C4-2B (cell line): ENCODE measurements at regions not wholly inside any gene's neighbourhood (a gene's known extent, or its start where the extent isn't known, plus 50 kb on each side); places are given as distances from the start of the nearest gene placed in this dataset.

Experiments
- CTCF ChIP-seq: fragments of 450-650 bp; conservative IDR thresholded peaks from 2 replicates; pipeline ENCODE4 v1.5.1; 2017; ENCODE audit warnings: mild to moderate bottlenecking
- ZFX ChIP-seq: fragments of 450-650 bp; IDR thresholded peaks from 2 replicates; pipeline ENCODE4 v1.6.1; 2017

- TF ChIP-seq CTCF (no peak), ZFX (no peak)
Observed at GRCh38 chr12:90028635-90029051, 320.0 kb upstream of the ATP2B1 start.
